GM18502 (cell line): ENCODE measurements at regions not wholly inside any gene's neighbourhood (a gene's known extent, or its start where the extent isn't known, plus 50 kb on each side); places are given as distances from the start of the nearest gene placed in this dataset.
A peak's percentile ranks its signal among the peaks of the same experiment; 100 is the strongest.

Experiments used
- ATAC-seq: cut with Tn5 transposase; IDR thresholded peaks from one replicate; pipeline ENCODE4 v1.9.1; 2021; ENCODE audit warnings: mild to moderate bottlenecking; ENCODE audit not compliant: unreplicated experiment, poor library complexity

- ATAC-seq: no peak
Observed at GRCh38 chr2:167544602-167545001, 656.3 kb downstream of the XIRP2 start.

GRCh38 chr2:167543721-167544120 lies 655.4 kb downstream of the XIRP2 start:
- no peak for ATAC-seq

GRCh38 chr2:167537743-167538142 lies 649.5 kb downstream of the XIRP2 start:
- no peak for ATAC-seq

- ATAC-seq: no peak
Observed at GRCh38 chr2:167534443-167534842, 646.2 kb downstream of the XIRP2 start.

GRCh38 chr2:167524786-167525185 lies 636.5 kb downstream of the XIRP2 start:
- ATAC-seq: no peak

- ATAC-seq: no peak
Observed at GRCh38 chr2:167510071-167510759, 621.9 kb downstream of the XIRP2 start.

GRCh38 chr2:167509586-167509985 lies 621.3 kb downstream of the XIRP2 start:
- no peak for ATAC-seq

GRCh38 chr2:167508709-167509108 lies 620.4 kb downstream of the XIRP2 start:
- ATAC-seq: no peak

GRCh38 chr2:167506395-167506794 lies 618.1 kb downstream of the XIRP2 start:
- no peak for ATAC-seq

GRCh38 chr2:167504695-167505094 lies 616.4 kb downstream of the XIRP2 start:
- no peak for ATAC-seq

- no peak for ATAC-seq
Observed at GRCh38 chr2:167504061-167504460, 615.8 kb downstream of the XIRP2 start.

GRCh38 chr2:167501618-167502017 lies 613.3 kb downstream of the XIRP2 start:
- no peak for ATAC-seq

GRCh38 chr2:167493862-167494261 lies 605.6 kb downstream of the XIRP2 start:
- no peak for ATAC-seq

- ATAC-seq: no peak
Observed at GRCh38 chr2:167492486-167492885, 604.2 kb downstream of the XIRP2 start.

- no peak for ATAC-seq
Observed at GRCh38 chr2:167491788-167492187, 603.5 kb downstream of the XIRP2 start.

- no peak for ATAC-seq
Observed at GRCh38 chr2:167490455-167490854, 602.2 kb downstream of the XIRP2 start.

- ATAC-seq: no peak
Observed at GRCh38 chr2:167489325-167489724, 601.0 kb downstream of the XIRP2 start.

- ATAC-seq: no peak
Observed at GRCh38 chr2:167487728-167488127, 599.4 kb downstream of the XIRP2 start.

GRCh38 chr2:167484875-167485274 lies 596.6 kb downstream of the XIRP2 start:
- ATAC-seq: no peak

- no peak for ATAC-seq
Observed at GRCh38 chr2:167480986-167481309, 592.7 kb downstream of the XIRP2 start.

- peak; percentile 49 for ATAC-seq
Observed at GRCh38 chr2:167480232-167480985, 592.1 kb downstream of the XIRP2 start.

- ATAC-seq: no peak
Observed at GRCh38 chr2:167478196-167478595, 589.9 kb downstream of the XIRP2 start.
